ENCODE measurements at regions not wholly inside any gene's neighbourhood (a gene's known extent, or its start where the extent isn't known, plus 50 kb on each side); places are given as distances from the start of the nearest gene placed in this dataset.

DNA sequence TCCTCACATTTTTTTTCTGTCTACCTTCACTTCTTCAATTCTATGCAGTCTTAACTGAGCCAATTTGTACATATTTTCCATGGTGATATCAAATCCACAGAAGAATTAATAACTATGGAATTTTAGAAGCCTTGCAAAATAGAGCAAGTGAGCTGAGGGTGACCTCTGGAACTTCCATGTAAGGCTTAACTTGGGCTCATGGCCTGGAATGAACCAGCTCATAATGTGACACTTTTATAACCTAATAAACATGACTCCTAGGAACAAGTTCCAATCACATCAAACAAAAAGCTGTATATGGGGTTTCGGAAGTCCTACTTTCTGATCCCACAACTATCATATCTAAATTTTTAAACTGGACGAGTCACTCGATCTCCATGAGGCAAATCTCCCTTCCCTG lies 232.4 kb downstream of the FOXA2 start:
- Histone ChIP-seq H3K4me1 (no peaks in the 10 kb centered on the region), H3K27ac (replicated peaks) (no peak overlapping the region), H3K27me3 (ENCODE audit: low read depth) (peaks cover 95% of the 10 kb centered on the region), H3K9me3 (replicated peaks) (peaks cover 3% of the 10 kb centered on the region), H3K36me3 (no peaks in the 10 kb centered on the region), H3K4me3 (no peak overlapping the region)
- TF ChIP-seq, protein P1, sequence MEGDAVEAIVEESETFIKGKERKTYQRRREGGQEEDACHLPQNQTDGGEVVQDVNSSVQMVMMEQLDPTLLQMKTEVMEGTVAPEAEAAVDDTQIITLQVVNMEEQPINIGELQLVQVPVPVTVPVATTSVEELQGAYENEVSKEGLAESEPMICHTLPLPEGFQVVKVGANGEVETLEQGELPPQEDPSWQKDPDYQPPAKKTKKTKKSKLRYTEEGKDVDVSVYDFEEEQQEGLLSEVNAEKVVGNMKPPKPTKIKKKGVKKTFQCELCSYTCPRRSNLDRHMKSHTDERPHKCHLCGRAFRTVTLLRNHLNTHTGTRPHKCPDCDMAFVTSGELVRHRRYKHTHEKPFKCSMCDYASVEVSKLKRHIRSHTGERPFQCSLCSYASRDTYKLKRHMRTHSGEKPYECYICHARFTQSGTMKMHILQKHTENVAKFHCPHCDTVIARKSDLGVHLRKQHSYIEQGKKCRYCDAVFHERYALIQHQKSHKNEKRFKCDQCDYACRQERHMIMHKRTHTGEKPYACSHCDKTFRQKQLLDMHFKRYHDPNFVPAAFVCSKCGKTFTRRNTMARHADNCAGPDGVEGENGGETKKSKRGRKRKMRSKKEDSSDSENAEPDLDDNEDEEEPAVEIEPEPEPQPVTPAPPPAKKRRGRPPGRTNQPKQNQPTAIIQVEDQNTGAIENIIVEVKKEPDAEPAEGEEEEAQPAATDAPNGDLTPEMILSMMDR (IDR thresholded peaks at IDR 0.05; ENCODE audit: borderline replicate concordance) = no peak
- intact Hi-C loops (cut with micrococcal nuclease) = no loop called here
- DNase-seq = no peak

DNA sequence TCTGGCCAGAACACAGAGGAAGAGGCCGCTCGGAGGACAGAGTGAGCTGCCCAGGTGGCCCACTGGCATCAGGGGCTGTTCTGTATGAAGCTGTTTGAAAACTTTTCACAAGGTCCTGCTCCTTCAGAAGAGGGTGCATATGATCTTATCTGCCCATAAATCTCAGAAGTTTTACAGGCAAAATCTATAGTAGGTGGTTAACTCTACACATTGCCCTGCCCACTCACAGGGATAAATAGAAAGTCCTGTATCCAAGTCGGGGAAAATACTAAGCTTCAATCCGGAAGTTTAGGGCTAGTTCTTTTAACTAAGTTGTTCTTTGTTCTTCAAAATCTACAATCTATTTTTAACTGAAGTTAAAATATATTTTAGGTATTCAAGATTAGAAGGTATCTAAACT lies 233.7 kb downstream of the FOXA2 start:
- Histone ChIP-seq H3K27ac (replicated peaks) (no peak overlapping the region), H3K27me3 (ENCODE audit: low read depth) (peaks cover 96% of the 10 kb centered on the region), H3K4me3 (no peak overlapping the region), H3K9me3 (replicated peaks) (peaks cover 3% of the 10 kb centered on the region), H3K36me3 (no peaks in the 10 kb centered on the region), H3K4me1 (no peaks in the 10 kb centered on the region)
- no peak for DNase-seq
- TF ChIP-seq, protein P1 (IDR thresholded peaks at IDR 0.05; ENCODE audit: borderline replicate concordance) = no peak
- intact Hi-C loops (cut with micrococcal nuclease) = no loop called here

DNA sequence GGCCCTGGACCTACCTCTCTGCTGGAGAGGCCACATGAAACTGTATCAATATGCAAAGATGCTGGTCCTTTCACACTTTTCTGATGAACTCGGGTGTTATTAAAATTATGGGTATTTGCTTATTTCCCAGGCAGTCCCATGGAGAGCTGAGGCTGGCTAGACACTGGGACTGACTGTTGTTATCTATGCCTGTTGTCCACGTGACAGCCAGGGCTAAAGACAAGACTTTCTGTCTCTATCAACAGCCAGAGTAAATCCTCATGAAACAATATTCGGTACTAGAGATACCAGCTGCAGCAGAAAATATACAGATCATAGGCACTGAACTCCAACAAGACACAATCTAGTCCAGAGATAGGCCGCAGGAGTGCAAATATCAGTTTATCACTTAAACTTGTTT lies 236.4 kb downstream of the FOXA2 start:
- intact Hi-C loops (cut with micrococcal nuclease) = no loop called here

DNA sequence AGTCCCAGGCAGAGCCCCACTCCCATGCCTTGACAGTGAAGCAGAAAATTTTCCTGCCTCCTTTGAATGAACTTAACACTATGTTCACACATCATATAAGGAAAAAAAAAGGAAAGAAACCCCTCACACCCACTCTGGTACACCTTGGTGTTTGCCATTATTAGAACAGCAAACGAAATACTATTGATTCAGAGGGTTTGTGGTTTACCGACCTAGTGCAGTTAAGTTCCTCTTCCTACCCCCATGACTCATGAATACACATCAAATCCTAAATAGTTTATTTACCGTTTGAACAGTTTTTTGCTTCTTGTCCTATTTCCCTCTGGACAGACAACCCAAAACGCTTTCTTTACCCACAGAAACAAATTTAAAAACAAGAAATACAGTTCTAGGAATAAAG lies 237.7 kb downstream of the FOXA2 start:
- no peaks in the 10 kb centered on the region for H3K4me1 ChIP-seq
- H3K9me3 ChIP-seq (replicated peaks) = no peaks in the 10 kb centered on the region
- no peak overlapping the region for H3K27ac ChIP-seq (replicated peaks)
- no peaks in the 10 kb centered on the region for H3K36me3 ChIP-seq
- H3K4me3 ChIP-seq = no peak overlapping the region
- TF ChIP-seq, protein P1 (IDR thresholded peaks at IDR 0.05; ENCODE audit: borderline replicate concordance) = no peak
- no peak for DNase-seq
- peaks cover 72% of the 10 kb centered on the region for H3K27me3 ChIP-seq (ENCODE audit: low read depth)
- intact Hi-C loops (cut with micrococcal nuclease) = no loop called here

More for the DNA sequence above, 236.4 kb downstream of the FOXA2 start:
- Histone ChIP-seq H3K9me3 (replicated peaks) (no peaks in the 10 kb centered on the region), H3K4me1 (no peaks in the 10 kb centered on the region), H3K4me3 (no peak overlapping the region), H3K36me3 (no peaks in the 10 kb centered on the region), H3K27me3 (ENCODE audit: low read depth) (peaks cover 84% of the 10 kb centered on the region), H3K27ac (replicated peaks) (no peak overlapping the region)
- TF ChIP-seq, protein P1 (IDR thresholded peaks at IDR 0.05; ENCODE audit: borderline replicate concordance) = no peak
- DNase-seq = no peak

DNA sequence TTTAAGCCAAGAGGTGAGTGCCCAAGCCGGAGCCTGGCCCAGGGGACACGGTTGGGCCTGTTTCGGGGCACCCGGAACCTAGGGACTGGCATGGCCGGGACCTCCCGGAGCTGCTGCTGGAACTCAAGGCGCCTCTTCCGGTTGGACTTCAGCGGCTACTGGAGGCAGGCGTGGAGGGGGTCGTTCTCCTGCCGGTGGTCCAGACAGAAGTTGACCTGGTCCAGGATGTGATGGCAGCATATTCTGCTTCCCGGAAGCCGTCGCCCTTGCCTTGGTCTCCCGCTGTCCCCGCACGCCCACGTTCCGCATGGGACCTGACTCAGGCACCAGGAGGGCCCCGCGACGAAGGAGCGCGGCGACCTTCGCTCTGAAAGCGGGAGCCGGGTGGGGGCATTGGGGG lies 240.8 kb downstream of the FOXA2 start:
- no peak overlapping the region for H3K4me3 ChIP-seq
- DNase-seq = no peak
- H3K27me3 ChIP-seq (ENCODE audit: low read depth) = peaks cover 63% of the 10 kb centered on the region
- no peaks in the 10 kb centered on the region for H3K4me1 ChIP-seq
- TF ChIP-seq, protein P1 (IDR thresholded peaks at IDR 0.05; ENCODE audit: borderline replicate concordance) = no peak
- H3K9me3 ChIP-seq (replicated peaks) = no peaks in the 10 kb centered on the region
- intact Hi-C loops (cut with micrococcal nuclease) = no loop called here
- H3K27ac ChIP-seq (replicated peaks) = no peak overlapping the region
- H3K36me3 ChIP-seq = no peaks in the 10 kb centered on the region

DNA sequence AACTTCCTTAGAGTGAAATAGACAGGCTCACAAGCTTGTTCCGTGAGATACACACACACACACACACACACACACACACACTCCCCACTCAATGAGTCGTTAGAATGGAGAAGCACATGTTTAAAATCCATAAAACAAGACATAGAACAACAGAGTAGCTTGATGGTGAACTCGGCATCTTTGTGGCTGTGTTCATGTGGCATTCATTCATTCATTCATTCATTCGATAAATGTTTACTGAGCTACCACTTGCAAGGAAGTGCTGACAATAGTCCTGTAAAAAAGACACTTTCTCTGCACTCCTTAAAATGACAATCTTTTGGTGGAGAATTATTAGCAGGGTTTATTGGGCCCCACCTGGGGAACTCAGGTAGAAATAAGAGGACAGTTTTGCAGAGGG lies 242.0 kb downstream of the FOXA2 start:
- Histone ChIP-seq H3K4me1 (no peaks in the 10 kb centered on the region), H3K4me3 (no peak overlapping the region), H3K27ac (replicated peaks) (no peak overlapping the region), H3K27me3 (ENCODE audit: low read depth) (peaks cover 64% of the 10 kb centered on the region), H3K9me3 (replicated peaks) (no peaks in the 10 kb centered on the region), H3K36me3 (no peaks in the 10 kb centered on the region)
- intact Hi-C loops (cut with micrococcal nuclease) = no loop called here
- DNase-seq = no peak
- TF ChIP-seq, protein P1 (IDR thresholded peaks at IDR 0.05; ENCODE audit: borderline replicate concordance) = no peak
